H1 (cell line): ENCODE measurements at regions not wholly inside any gene's neighbourhood (a gene's known extent, or its start where the extent isn't known, plus 50 kb on each side); places are given as distances from the start of the nearest gene placed in this dataset.

ENCODE experiments used
- CTCF ChIA-PET: fragments of 300-600 bp; sonication (Branson Sonifier 250); formaldehyde crosslinking; loops from one replicate; lab custom pipeline; 2021; ENCODE audit not compliant: partially characterized antibody; lab: Charles Lee
- POLR2A ChIA-PET: fragments of 300-600 bp; sonication (Branson Sonifier 250); formaldehyde crosslinking; loops from one replicate; lab custom pipeline; 2021; ENCODE audit warnings: inconsistent platforms; ENCODE audit not compliant: partially characterized antibody; lab: Charles Lee
- DNase-seq, 2 experiments: peaks; one replicate each; pipeline versions ENCODE4 v3.0.0 to v3.0.0-alpha.2; 2010 to 2022; ENCODE audit warnings: low spot score in 2 of 2, low read depth in 1 of 2, mixed read lengths in 1 of 2
- FAIRE-seq: peaks from 2 replicates; lab custom pipeline; 2011; peaks lifted over from hg19 to GRCh38; lab: Jason Lieb, UNC
- H2AFZ ChIP-seq: 2 replicates; pipeline ENCODE4 v1.8.1; 2012; ENCODE audit warnings: low read length, inconsistent platforms
- H2AK5ac ChIP-seq: 2 replicates; pipeline ENCODE4 v1.6.1; 2013; ENCODE audit warnings: low read depth, low read length
- H2BK120ac ChIP-seq: replicated peaks from 2 replicates; pipeline ENCODE3; 2013; ENCODE audit warnings: low read depth, low read length, inconsistent platforms
- H2BK12ac ChIP-seq: 2 replicates; pipeline ENCODE4 v1.6.1; 2013; ENCODE audit warnings: low read depth, low read length
- H2BK15ac ChIP-seq: 2 replicates; pipeline ENCODE4 v1.6.1; 2013; ENCODE audit warnings: low read length
- H2BK20ac ChIP-seq: 2 replicates; pipeline ENCODE4 v1.6.1; 2013; ENCODE audit warnings: low read length
- H2BK5ac ChIP-seq: 2 replicates; pipeline ENCODE4 v1.6.1; 2013; ENCODE audit warnings: low read depth, low read length
- H3K14ac ChIP-seq: 2 replicates; pipeline ENCODE4 v1.6.1; 2013; ENCODE audit warnings: inconsistent platforms; ENCODE audit not compliant: insufficient read length
- H3K18ac ChIP-seq: 2 replicates; pipeline ENCODE4 v1.6.1; 2013; ENCODE audit warnings: low read length; ENCODE audit errors: extremely low read depth
- H3K23ac ChIP-seq: 2 replicates; pipeline ENCODE4 v1.6.1; 2013; ENCODE audit warnings: inconsistent platforms; ENCODE audit not compliant: insufficient read length
- H3K23me2 ChIP-seq: 2 replicates; pipeline ENCODE4 v1.6.1; 2013; ENCODE audit warnings: low read depth, low read length
- H3K27ac ChIP-seq: 2 replicates; pipeline ENCODE4 v1.6.1; 2011; ENCODE audit warnings: low read depth, low read length, inconsistent platforms
- H3K27me3 ChIP-seq, 4 experiments: replicated peaks in 1 of 4; 1 replicate in 1 of 4; 2 replicates in 3 of 4; pipeline versions ENCODE4 v1.6.1 to v1.8.1; 2011 to 2013; ENCODE audit warnings: low read length in 3 of 4, mild to moderate bottlenecking in 3 of 4, inconsistent platforms in 2 of 4, mixed read lengths in 2 of 4, moderate library complexity in 1 of 4; ENCODE audit not compliant: control insufficient read depth in 3 of 4, insufficient read depth in 3 of 4; ENCODE audit errors: extremely low read depth in 1 of 4
- H3K36me3 ChIP-seq, 4 experiments: 2 replicates each; pipeline versions ENCODE4 v1.6.1 to v1.8.1; 2011 to 2013; ENCODE audit warnings: mild to moderate bottlenecking in 4 of 4, low read length in 3 of 4, moderate library complexity in 2 of 4, control low read depth in 1 of 4, inconsistent platforms in 1 of 4; ENCODE audit not compliant: insufficient read depth in 4 of 4, control insufficient read depth in 2 of 4
- H3K4ac ChIP-seq: replicated peaks from 2 replicates; pipeline ENCODE3; 2013; ENCODE audit warnings: low read length, low read depth, mixed read lengths, inconsistent platforms; ENCODE audit not compliant: insufficient read length
- H3K4me1 ChIP-seq, 4 experiments: replicated peaks in 1 of 4; 1 replicate in 1 of 4; 2 replicates in 3 of 4; pipeline versions ENCODE4 v1.6.1 to v1.8.1; 2011 to 2013; ENCODE audit warnings: low read length in 3 of 4, inconsistent platforms in 2 of 4, mixed read lengths in 1 of 4; ENCODE audit not compliant: insufficient read depth in 4 of 4, control insufficient read depth in 3 of 4
- H3K4me2 ChIP-seq, 2 experiments: 2 replicates each; pipeline versions ENCODE4 v1.6.1 to v1.8.1; 2011 to 2013; ENCODE audit warnings: low read depth in 2 of 2, low read length in 2 of 2, control low read depth in 1 of 2, inconsistent platforms in 1 of 2, mild to moderate bottlenecking in 1 of 2; ENCODE audit not compliant: insufficient read depth in 1 of 2
- H3K4me3 ChIP-seq, 4 experiments: fragments of 200-600, 300-600 bp in 1 of 4; sonication (generic), shearing (Covaris generic), sonication (Bioruptor Twin) in 1 of 4; 2 replicates each; pipeline versions ENCODE4 v1.5.1 to v1.8.1; 2011 to 2016; ENCODE audit warnings: low read length in 4 of 4, low read depth in 3 of 4, control low read depth in 2 of 4, inconsistent platforms in 2 of 4, mild to moderate bottlenecking in 2 of 4, mixed read lengths in 1 of 4, moderate library complexity in 1 of 4; ENCODE audit not compliant: insufficient read depth in 2 of 4; ENCODE audit errors: extremely low read depth in 1 of 4
- H3K56ac ChIP-seq: replicated peaks from 2 replicates; pipeline ENCODE3; 2013; ENCODE audit warnings: low read depth, mild to moderate bottlenecking, mixed read lengths, low read length, inconsistent platforms; ENCODE audit not compliant: insufficient read length
- H3K79me1 ChIP-seq: 2 replicates; pipeline ENCODE4 v1.6.1; 2013; ENCODE audit warnings: low read depth, low read length, control low read depth
- H3K79me2 ChIP-seq, 2 experiments: 2 replicates each; pipeline versions ENCODE4 v1.6.1 to v1.8.1; 2012 to 2013; ENCODE audit warnings: low read length in 2 of 2, mild to moderate bottlenecking in 2 of 2, inconsistent platforms in 1 of 2; ENCODE audit not compliant: insufficient read depth in 2 of 2, control insufficient read depth in 1 of 2
- H3K9ac ChIP-seq, 4 experiments: replicated peaks in 1 of 4; 1 replicate in 1 of 4; 2 replicates in 3 of 4; pipeline versions ENCODE4 v1.6.1 to v1.8.1; 2011 to 2013; ENCODE audit warnings: low read depth in 3 of 4, low read length in 3 of 4, control low read depth in 2 of 4, mild to moderate bottlenecking in 2 of 4, moderate library complexity in 2 of 4, inconsistent platforms in 1 of 4; ENCODE audit errors: extremely low read depth in 1 of 4
- H3K9me3 ChIP-seq, 2 experiments: 2 replicates each; pipeline versions ENCODE4 v1.6.1 to v1.8.1; 2012 to 2013; ENCODE audit warnings: mild to moderate bottlenecking in 2 of 2, moderate library complexity in 2 of 2, control low read depth in 1 of 2, inconsistent platforms in 1 of 2, low read depth in 1 of 2, low read length in 1 of 2, mixed read lengths in 1 of 2; ENCODE audit not compliant: insufficient read depth in 2 of 2
- H4K20me1 ChIP-seq, 2 experiments: replicated peaks in 1 of 2; 2 replicates each; pipeline versions ENCODE3 to v1.8.1; 2011 to 2013; ENCODE audit warnings: inconsistent platforms in 2 of 2, low read length in 2 of 2, mild to moderate bottlenecking in 1 of 2; ENCODE audit not compliant: insufficient read depth in 2 of 2, control insufficient read depth in 1 of 2
- H4K5ac ChIP-seq: 2 replicates; pipeline ENCODE4 v1.6.1; 2013; ENCODE audit warnings: low read length, low read depth, mixed read lengths, inconsistent platforms; ENCODE audit not compliant: insufficient read length
- H4K8ac ChIP-seq: 2 replicates; pipeline ENCODE4 v1.8.0; 2013; ENCODE audit warnings: mild to moderate bottlenecking, moderate library complexity, low read length, inconsistent platforms; ENCODE audit not compliant: insufficient read depth; ENCODE audit errors: extremely low read depth
- H4K91ac ChIP-seq: replicated peaks from 2 replicates; pipeline ENCODE3; 2013; ENCODE audit warnings: low read length, mixed read lengths, inconsistent platforms; ENCODE audit not compliant: insufficient read length
- KDM5A ChIP-seq: fragments of 200-600 bp; IDR thresholded peaks from 2 replicates; pipeline ENCODE4 v1.7.1; 2012; ENCODE audit warnings: mild to moderate bottlenecking, low read length, inconsistent platforms, mixed read lengths
- NRF1 ChIP-seq: IDR thresholded peaks from 2 replicates; pipeline ENCODE4 v1.6.1; 2011; ENCODE audit warnings: mild to moderate bottlenecking, low read depth, low read length, improper control_type of control experiment
- RAD21 ChIP-seq, 2 experiments: IDR thresholded peaks in 1 of 2; conservative IDR thresholded peaks in 1 of 2; 2 replicates each; pipeline ENCODE4 v1.6.1; 2011; ENCODE audit warnings: low read depth in 2 of 2, low read length in 2 of 2, improper control_type of control experiment in 1 of 2, inconsistent platforms in 1 of 2, mild to moderate bottlenecking in 1 of 2, moderate library complexity in 1 of 2
- SAP30 ChIP-seq: fragments of 300-600 bp; sonication (generic); IDR thresholded peaks from 2 replicates; pipeline ENCODE4 v1.7.1; 2012; ENCODE audit warnings: low read length, moderate library complexity, mild to moderate bottlenecking, inconsistent platforms; ENCODE audit not compliant: insufficient read depth, insufficient replicate concordance
- SP1 ChIP-seq: IDR thresholded peaks from 2 replicates; pipeline ENCODE4 v1.6.1; 2011; ENCODE audit warnings: low read depth, low read length
- WGBS, 2 experiments: shearing (Covaris generic) in 1 of 2; methylation state at CpG; one replicate each; pipeline versions ENCODE4 v1.1.6 to v1.1.7; 2013 to 2015; ENCODE audit warnings: low lambda C conversion rate in 2 of 2, mixed read lengths in 2 of 2, inconsistent platforms in 1 of 2, low coverage in 1 of 2, missing lambda C conversion rate in 1 of 2; ENCODE audit not compliant: insufficient replicate concordance in 2 of 2, insufficient coverage in 1 of 2, insufficient read length in 1 of 2; ENCODE audit errors: extremely low coverage in 1 of 2, missing lambda C conversion rate in 1 of 2; 5-methylcytosine and 5-hydroxymethylcytosine counted together

DNA sequence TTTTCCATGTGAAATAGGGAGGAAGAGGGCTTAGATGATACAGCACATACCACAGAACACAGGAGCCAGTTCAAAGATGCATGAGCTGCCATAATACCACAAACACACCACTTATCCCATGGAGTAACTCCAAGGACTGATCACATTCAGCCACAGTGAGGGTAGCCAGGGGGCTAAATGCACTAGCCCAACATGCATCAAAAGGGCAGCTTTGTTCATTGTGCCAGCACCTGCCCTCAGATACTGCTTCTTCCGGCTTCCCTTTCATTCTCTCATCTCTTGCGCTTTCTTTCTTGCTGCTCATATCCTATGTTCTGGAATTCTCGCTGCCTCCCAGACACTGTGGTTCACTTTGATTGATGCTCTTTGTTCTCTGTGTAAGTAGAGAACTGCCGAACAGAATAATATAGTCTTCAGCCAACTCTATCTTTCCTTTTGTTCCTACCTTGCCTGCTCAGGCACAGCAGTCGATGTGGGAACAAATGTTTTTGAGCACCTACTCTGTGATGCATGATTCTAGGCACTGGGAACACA lies 50.0 kb upstream of the SYT6 start:
- H3K23ac ChIP-seq, result no peak overlapping the region
- no peaks in the 10 kb centered on the region for H3K79me1 ChIP-seq
- H2AK5ac ChIP-seq, result no peak overlapping the region
- TF ChIP-seq SP1 (no peak), KDM5A (no peak), NRF1 (no peak), SAP30 (no peak), RAD21 (IDR thresholded peaks at IDR 0.05 in 1 of 2, conservative IDR thresholded peaks at IDR 0.05 in 1 of 2; ENCODE audit: low read depth in 2 of 2, low read length in 2 of 2) (no peak)
- no peaks in the 10 kb centered on the region for H3K79me2 ChIP-seq
- no peaks in the 10 kb centered on the region; a peak in 4 of 7 replicates for H3K27me3 ChIP-seq
- no peak overlapping the region for H4K8ac ChIP-seq
- CTCF ChIA-PET, result interaction anchor here (0.6 to 1.9 kb wide), 4 partner anchors 8 to 199 kb away, joined by 3 to 6 read pairs (median 4); no protein-coding TSS in a partner anchor
- H3K9me3 ChIP-seq, result no peaks in the 10 kb centered on the region
- H3K14ac ChIP-seq, result no peak overlapping the region
- H3K27ac ChIP-seq, result no peak overlapping the region
- 0 out of 2 replicates have a peak overlapping the region, but pooled peaks have one; percentile 84 for H2AFZ ChIP-seq
- no peak overlapping the region for H4K91ac ChIP-seq
- H2BK120ac ChIP-seq, result no peak overlapping the region
- no peak overlapping the region for H3K4me2 ChIP-seq
- H2BK12ac ChIP-seq, result no peak overlapping the region
- H3K4me1 ChIP-seq, result no peaks in the 10 kb centered on the region
- no peak overlapping the region for H3K9ac ChIP-seq
- DNase-seq (no peak), FAIRE-seq (no peak)
- H2BK20ac ChIP-seq, result no peak overlapping the region
- H3K4ac ChIP-seq, result no peak overlapping the region
- H4K5ac ChIP-seq, result no peak overlapping the region
- H2BK15ac ChIP-seq, result no peak overlapping the region
- H3K36me3 ChIP-seq, result no peaks in the 10 kb centered on the region
- H2BK5ac ChIP-seq, result no peak overlapping the region
- no peaks in the 10 kb centered on the region for H4K20me1 ChIP-seq
- no peak overlapping the region for H3K18ac ChIP-seq
- 85% methylated on average over 5 of the region's 5 CpGs; no CpG with 5 or more reads in 1 of the 2 experiments for WGBS, 2 experiments
- H3K23me2 ChIP-seq, result no peaks in the 10 kb centered on the region
- no peak overlapping the region for H3K4me3 ChIP-seq
- POLR2A ChIA-PET, result no interaction called here
- H3K56ac ChIP-seq, result no peak overlapping the region
